RPMI7951 (cell line): ENCODE measurements at regions not wholly inside any gene's neighbourhood (a gene's known extent, or its start where the extent isn't known, plus 50 kb on each side); places are given as distances from the start of the nearest gene placed in this dataset.
"Not testable (repeated sequence)": the region's sequence is repeated elsewhere in the genome, so short reads cannot be mapped to it uniquely, and the experiment has no call there.

ENCODE experiments used
- DNase-seq: peaks from one replicate; pipeline ENCODE4 v3.0.0-alpha.2; 2012; ENCODE audit warnings: low read depth

DNA sequence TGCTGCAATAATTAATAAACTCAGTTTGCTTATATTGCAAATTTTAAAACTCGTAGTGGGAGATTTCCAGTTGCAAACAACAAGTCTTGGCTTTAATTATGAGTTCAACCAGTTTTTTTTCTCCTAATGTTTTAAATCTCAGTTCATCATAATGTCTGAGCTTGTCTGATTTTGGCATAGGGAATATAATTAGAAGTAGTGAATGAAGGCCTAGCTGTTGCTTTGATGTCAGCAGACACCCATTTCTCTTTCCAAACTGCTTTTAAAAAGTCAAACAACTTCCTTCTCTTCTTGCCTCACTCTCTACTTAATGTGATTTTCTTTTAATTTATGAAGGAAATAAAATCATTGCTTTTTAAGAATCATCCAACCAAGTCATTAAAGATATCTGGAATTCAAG, 1462.1 kb downstream of the DPP10 start:
- no peak for DNase-seq

DNA sequence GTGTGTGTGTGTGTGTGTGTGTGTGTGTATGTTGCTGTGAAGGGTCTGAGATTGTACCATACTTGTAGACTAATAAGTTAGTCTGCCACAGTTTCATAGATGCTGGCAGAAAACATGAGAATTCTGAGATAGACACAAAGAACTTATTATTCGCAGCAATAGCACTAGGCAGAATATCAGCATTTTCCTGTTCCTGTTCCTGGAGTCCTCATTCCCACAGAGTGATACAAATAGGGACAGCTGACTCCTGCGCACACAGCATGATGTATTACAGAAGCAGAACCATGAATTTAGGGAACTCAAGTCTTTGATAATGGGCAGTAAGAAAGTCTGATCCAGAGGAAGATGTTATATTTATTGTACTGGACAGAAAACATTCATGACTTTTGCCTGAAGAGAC, 1466.3 kb downstream of the DPP10 start:
- no peak for DNase-seq

DNA sequence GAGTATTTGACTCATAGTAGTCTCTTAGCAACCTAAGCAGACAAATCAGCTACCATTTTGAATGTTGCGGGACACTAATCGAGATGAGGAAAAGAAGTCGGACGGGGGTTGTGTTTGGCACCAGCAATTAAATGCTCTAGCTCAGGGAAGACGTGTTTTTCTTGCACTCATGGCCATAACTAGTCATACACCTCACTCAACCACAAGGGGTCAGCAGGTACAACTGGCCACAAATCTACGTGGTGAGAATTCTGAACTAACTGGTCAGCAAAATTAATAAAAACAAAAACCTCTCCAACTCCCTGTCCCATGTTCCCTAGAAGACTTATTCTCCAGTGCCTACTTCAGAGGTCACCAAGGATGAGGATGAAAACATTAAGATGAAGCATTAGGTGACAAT, 1467.8 kb downstream of the DPP10 start:
- DNase-seq = no peak

DNA sequence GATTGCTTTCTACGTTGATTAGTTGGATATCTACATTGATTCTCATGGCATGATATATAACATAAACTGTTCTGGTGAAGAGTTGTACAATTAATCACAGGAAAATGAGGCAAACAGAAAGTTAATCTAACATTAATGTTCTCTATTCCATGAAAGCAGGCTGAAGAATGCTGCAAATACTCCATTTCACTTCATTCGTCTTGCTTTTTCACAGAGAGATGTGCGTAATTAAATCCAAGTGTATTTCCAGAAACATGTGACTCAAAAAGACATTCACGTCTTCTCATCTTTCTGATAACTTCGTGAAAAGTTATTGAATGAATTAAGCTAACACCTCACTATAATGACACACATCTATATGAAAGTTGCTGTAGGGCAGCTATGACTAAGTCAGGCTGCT, 1471.5 kb downstream of the DPP10 start:
- DNase-seq = no peak

DNA sequence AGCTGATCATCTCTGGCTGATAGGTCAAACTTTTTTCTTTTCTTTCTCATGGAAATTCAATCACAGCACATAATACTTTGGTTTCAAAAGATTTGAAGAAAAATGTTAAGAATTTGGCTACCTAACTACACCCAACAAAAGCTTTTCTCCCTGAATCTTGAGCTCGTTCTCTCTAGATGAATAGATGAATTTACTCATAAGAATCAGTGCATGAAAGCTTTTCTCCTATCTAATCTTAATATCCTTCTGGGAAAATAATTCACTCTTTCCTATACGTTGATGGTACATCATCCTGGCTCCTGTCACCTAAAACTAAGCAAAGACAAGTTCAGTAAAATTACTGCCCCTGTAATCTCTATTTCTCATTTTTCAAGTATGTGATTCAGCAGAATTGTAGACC, 1479.1 kb downstream of the DPP10 start:
- DNase-seq = no peak

DNA sequence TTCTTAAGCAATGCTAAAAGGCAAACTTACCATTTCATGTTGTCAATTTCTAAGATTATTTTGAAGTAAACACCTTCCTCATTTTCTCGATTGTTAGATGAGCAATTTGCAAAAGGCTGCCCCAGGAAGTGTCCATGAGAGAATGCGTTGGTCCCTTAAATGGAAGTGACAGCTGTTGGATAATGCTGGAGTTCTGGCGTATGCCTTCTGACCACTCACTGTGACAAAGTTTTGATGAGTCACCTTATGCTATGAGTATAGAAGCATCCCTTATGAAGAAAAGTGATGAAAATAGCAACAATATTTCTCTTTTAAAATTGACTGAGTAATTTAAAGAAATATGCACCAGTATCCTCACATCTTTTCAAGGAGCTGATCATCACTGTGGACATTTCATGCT, 1497.5 kb downstream of the DPP10 start:
- DNase-seq = no peak

DNA sequence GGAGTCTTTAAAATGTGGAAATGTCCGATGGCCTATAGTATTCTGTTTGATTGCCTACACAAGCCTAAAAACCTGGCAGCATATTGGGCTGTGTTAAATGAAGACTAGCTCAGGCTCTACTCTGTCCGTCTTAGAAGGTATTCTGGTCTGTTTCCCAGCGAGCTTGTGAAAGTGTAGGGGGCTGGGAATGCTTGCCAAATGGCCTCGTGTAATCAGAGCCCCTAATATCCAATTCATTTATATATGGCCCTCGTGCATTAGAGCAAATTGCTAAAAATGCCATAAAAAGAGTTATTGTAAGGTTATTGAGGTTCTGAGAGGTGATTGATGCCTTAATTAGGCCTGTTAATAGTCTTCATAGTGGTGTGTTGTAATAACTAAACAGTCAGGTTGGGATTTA, 1500.4 kb downstream of the DPP10 start:
- DNase-seq = no peak

DNA sequence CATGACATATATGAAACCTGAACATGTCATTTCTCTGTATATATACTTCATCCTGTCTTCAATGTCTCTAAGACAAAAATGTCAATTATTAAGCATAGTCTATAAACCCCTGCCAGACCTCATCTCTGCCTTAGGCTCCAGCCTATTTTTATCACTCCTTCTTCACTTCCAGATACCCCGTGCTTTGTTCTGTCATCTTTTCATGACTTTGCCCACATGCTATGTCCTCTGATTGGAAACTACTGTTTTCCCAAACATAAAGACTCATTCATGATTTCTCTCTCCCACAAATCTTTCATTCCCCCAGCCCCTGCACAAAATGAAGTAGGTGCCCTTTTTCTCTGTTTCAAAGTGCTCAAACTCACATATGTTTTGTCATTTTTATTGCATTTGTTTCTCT, 1503.9 kb downstream of the DPP10 start:
- no peak for DNase-seq

DNA sequence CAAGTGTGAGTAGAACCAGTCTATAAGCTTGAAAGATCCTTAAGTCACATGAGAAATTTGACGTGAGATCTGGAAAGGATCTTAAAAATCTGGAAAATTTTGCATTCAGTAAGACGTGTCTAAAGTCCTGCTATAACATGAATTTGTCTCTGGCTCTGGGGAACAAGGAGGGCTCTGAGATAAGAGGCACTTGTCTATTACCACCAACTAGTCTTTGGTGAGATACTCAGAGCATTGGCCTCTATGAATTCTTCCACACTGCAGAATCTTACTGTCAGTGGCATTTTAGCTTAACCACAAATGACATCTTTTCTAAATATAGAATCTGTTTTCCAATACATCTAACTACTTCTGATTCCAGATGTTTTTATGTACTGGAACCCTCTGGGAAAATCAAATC, 1504.5 kb downstream of the DPP10 start:
- no peak for DNase-seq

DNA sequence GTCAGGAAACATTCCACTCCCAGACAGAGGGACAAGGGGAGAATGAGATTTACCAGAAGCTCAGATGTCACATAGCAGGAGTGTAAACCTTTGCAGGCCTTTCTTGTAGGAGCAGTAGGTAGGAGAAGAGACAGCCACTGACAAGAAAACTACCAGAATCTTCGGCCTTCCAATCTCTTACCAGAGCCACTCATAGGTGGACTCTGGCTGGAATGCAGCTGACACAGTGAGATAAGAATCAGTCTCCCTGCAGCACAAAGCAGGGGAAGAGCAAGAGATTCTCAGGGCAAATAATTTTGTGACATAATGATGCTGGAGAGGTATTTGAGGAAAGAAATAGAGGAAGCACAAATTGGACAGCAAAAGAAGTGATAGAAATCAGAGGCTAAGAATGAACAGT, 1534.5 kb downstream of the DPP10 start:
- no peak for DNase-seq

DNA sequence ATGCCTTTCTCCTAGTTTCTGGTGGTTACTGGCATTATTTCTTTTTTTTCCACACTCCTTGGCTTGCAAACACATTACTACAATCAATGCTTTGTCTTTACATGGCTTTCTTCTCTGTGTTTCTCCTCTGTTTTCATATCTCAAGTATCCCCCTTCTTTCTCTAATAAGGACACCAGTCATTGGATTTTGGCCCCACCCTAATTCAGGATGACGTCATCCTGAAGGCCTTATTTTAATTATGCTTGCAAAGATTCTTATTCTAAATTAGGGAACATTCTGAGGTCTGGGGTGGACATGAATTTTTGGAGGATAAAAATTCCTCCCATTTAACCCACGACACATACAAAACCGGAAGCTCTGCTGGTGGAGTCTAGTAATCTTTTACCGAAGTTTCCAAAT, 1556.6 kb downstream of the DPP10 start:
- no peak for DNase-seq

DNA sequence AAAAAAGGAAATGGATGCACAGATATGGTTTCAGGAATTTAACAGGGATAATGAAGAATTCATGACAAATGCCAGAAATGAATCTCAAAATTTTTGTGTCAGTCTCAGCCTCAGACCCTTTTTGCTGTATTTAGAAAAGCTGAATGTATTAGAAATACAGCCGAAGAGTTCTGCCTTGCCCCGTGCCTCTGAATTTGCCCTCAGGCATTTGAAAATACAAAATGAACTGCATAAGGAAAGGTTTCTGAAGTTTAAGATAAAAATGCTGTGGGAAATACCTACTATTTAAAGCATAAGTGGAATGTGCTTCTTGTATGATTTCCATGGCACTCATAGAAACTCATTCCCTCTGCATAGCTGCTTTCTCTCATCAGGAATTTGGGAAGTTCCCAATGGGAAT, 1580.6 kb downstream of the DPP10 start:
- DNase-seq = no peak

DNA sequence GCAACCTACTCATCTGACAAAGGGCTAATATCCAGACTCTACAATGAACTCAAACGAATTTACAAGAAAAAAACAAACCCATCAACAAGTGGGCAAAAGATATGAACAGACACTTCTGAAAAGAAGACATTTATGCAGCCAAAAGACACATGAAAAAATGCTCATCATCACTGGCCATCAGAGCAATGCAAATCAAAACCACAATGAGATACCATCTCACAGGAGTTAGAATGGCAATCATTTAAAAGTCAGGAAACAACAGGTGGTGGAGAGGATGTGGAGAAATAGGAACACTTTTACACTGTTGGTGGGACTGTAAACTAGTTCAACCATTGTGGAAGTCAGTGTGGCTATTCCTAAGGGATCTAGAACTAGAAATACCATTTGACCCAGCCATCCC, 1596.3 kb downstream of the DPP10 start:
- DNase-seq = not testable (repeated sequence)

DNA sequence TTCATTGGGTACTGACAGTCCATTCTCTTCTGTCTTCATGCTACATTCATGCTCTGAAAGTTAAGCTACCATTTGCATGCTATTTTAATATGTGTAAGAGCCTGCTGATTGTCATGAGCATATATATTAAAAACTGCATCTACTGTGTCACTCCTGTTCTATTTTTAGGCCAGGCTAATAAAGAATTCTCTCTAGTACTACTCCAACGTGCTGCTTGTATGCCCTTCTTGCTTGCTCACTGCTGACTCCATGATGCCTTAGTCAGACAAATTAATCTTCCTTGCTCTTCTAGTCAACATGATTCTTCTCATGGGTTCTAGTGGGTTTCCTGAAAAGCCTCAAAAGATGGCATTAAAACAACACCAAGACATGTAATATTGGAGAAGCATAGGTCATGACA, 1600.1 kb downstream of the DPP10 start:
- no peak for DNase-seq

DNA sequence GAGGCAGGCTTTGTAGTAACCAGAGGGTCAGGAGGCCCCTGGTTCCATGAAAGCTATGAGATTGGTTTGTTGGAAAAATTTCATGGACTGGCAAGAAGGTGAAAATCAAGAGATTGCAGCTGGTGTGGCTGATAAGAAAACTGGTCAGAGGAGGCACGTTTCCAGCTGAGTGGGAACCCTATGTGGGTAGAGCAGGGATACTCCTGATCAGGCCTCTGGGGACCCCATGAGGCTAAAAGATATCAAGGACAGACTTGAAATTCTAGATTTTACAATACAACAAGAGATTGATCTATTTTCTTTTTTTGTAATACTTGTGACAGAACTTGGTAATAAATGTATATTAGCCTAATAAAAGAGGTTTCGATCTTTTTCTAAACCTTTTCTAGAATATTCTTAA, 1615.1 kb downstream of the DPP10 start:
- no peak for DNase-seq

DNA sequence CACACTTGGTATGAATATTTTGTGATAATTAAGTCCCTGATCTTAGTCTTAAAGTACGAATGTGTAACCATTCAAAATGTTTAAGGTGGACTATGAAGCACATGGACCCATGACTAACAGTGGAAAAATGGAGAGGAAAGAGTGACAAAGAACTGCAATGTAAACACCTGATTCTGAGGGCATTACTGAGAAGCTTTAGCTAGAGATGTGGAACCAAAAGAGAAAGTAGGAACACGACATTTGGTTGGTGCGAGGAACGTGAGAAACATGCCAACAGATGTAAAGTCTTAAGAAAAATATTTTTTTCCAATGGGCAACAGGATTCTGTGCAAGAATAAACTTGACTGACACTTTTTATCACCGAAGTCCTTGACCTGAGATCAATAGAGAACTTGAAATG, 1618.6 kb downstream of the DPP10 start:
- no peak for DNase-seq

DNA sequence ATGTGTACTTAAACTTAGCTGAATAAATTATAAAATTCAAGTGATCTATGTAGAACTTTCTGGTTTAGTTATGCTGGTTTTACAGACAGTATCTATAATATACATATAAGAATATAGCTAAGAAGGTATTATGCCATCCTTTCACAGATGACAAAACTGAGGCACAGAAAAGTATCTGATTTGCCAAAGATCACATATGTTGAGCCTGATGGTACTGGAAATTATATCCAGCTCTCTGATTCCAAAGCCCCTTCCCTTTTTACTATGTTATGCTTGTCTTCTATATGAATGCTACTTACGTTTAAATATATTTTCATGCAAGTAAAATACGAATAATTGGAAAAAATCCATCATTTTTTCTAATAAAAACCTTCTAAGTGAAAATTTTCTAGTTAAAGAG, 1631.3 kb downstream of the DPP10 start:
- no peak for DNase-seq

DNA sequence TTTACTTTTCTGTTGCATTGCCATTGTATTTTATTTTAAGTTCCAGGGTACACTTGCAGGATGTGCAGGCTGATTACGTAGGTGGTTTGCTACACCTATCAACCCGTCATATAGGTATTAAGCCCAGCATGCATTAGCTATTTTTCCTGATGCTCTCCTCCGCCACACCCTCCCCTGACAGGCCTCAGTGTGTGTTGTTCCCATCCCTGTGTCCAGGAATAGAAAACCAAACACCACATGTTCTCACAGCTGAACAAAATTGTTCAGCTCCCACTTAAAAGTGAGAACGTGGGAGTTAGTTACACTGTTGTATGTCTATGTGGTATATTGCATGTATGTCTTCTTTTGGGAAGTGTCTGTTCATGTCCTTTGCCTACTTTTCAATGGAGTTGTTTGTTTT, 1631.7 kb downstream of the DPP10 start:
- no peak for DNase-seq

DNA sequence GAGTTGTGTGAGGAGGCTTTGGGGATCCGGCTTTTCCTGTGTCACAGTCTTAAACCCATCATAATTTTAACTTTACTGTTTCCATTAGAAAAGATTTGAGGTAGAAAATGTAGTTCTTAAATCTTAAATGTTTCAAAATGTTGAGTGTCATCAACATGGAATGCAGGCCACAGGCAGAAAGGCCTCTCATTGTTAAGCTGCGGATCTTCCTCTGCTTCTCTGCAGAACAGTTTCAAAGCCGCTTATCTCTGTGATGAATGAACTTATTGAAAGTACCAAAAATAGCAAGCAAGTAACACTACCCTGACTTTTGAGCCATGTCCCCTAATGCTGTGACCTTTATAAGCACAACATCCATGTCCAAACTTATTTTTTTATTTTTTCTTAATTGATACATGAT, 1645.8 kb downstream of the DPP10 start:
- no peak for DNase-seq

DNA sequence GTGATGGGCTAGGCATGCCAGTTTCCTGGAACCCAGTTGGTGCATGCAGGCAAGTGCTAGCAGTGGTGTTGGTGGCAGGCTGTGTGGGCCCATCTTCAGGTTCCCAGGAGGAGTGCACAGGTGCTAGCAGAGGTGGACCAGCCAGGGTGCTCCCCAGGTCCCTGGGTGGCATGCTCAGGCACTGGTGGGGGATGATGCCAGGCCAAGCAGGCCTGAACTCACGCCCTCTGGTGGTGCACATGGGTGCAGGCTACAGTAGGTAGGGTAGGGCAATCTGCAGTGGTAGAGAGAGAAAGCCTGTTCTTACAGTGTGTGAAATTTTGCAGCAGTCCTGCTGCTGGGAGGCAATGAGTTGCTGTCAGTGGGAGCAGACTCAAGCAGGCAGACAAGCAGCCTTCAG, 1651.8 kb downstream of the DPP10 start:
- DNase-seq = no peak

DNA sequence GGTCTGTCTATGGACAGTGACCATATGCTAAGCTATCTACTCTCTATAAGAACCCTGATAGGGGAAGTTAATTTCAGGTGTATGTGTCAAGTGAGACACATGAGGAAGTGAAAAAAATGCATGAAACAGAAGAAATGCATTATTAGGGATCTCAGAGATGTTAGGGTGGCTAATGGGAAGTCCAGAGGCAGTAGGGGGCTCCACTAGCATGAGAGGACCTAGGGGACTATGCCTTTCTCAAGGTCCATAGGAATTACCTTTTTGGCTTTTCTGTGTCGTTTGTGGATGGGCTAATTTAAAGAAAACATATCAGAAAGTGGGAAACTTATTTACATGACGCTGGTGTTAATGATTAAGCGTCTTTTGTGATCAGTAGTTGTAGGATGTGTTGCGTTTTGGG, 1653.2 kb downstream of the DPP10 start:
- DNase-seq = no peak

DNA sequence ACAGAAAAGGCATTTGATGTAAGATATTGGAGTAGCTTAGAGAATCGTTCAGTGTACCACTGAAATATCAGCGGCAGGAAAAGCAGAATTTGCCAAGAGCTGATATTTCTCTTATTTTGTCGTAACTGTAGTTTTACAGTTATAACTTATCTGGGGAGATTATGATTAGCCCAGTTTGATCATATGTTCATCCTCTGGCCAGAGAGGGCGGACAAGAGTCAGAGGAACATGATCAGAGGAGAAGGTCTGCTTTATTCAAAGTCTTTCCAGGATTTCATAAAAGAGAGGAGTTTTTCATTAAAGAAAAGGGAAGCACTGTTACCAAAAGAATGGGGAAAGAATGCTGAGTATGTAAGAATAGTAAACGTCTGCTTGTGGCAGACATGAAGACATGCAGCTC, 1655.6 kb downstream of the DPP10 start:
- no peak for DNase-seq

DNA sequence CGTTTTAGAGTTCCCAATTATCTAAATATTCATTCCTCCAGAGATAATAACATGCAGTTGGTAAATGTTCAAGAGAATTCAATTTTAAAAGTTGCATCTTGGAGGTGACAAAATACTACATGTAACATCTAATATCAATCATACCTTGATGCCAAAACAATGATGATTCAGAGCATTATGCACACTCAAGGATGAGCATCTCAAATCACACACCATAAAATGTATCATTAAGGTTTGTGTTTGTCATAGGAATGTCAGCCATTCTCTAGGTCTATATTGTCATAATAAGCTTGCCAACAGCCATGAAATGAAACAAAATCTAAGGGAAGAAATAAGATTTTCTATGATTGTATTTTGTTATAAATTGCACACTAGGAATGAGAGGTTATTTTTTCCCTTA, 1667.0 kb downstream of the DPP10 start:
- DNase-seq = no peak

DNA sequence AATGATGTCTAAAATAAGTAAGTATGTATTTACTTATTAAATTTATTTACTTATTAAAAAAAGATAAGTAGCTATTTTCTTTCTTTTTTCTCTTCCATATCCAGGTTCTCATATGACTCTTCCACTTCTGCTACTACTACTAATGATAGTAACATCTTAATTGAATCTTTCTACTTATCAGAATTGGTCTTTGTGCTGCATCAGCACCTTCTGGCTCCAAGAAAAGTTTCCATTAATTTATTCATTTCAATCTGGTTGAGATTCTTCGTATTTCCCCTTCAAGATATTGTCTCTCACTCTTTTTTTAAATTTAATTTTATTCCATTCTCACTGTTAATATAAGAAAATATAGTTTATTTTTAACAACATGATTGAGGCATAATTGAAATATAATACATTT, 1675.4 kb downstream of the DPP10 start:
- DNase-seq = no peak

DNA sequence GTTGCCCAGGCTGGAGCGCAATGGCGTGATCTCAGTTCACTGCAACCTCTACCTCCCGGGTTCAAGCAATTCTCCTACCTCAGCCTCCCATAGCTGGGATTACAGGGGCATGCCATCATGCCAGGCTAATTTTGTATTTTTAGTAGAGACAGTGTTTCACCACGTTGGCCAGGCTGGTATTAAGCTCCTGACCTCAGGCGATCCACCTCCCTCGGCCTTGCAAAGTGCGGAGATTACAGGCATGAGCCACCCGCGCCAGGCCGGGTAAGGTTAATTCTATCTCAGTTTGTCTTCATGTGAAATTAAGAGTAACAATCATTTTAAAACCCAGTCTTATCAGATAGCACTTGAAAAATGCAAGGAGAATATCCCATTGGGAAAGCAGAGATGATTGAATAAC, 1681.7 kb upstream of the DDX18 start:
- DNase-seq = no peak
